AG04450 (cell line): ENCODE measurements at regions not wholly inside any gene's neighbourhood (a gene's known extent, or its start where the extent isn't known, plus 50 kb on each side); places are given as distances from the start of the nearest gene placed in this dataset.
"Not testable (repeated sequence)": the region's sequence is repeated elsewhere in the genome, so short reads cannot be mapped to it uniquely, and the experiment has no call there.

Source experiments
- CTCF ChIA-PET: fragments of 300-600, 350-600 bp; formaldehyde crosslinking; extraction: SDS; loops from one replicate; lab custom pipeline; 2022; ENCODE audit warnings: antibody characterized with exemption, inconsistent platforms; lab: Charles Lee
- POLR2A ChIA-PET: fragments of 350-600 bp; formaldehyde crosslinking; extraction: SDS; loops from one replicate; lab custom pipeline; 2021; ENCODE audit warnings: antibody characterized with exemption, inconsistent platforms; lab: Yijun Ruan, JAX
- DNase-seq: peaks from one replicate; pipeline ENCODE4 v3.0.0-alpha.2; 2011; ENCODE audit warnings: low read depth, low spot score
- H3K27ac ChIP-seq: one replicate; pipeline ENCODE4 v1.5.1; 2012; ENCODE audit warnings: low read depth, low read length, control low read depth
- H3K27me3 ChIP-seq: one replicate; pipeline ENCODE4 v1.6.0; 2012; ENCODE audit warnings: low read length; ENCODE audit not compliant: control insufficient read depth, insufficient read depth
- H3K4me3 ChIP-seq: 2 replicates; pipeline ENCODE4 v1.5.1; 2011; ENCODE audit warnings: mild to moderate bottlenecking, low read depth, low read length, control low read depth
- H3K9me3 ChIP-seq: 2 replicates; pipeline ENCODE4 v1.5.1; 2012; ENCODE audit warnings: low read length; ENCODE audit not compliant: control insufficient read depth, insufficient read depth
- CTCF ChIP-seq: IDR thresholded peaks from 2 replicates; pipeline ENCODE4 v1.5.1; 2011; ENCODE audit warnings: low read depth, low read length, control low read depth, inconsistent platforms

GRCh38 chr18:78501251-78501650 lies 478.4 kb upstream of the SALL3 start:
- no peak for DNase-seq
- ChIA-PET POLR2A (no interaction called here), CTCF (no interaction called here)
- TF ChIP-seq CTCF = no peak
- peaks cover 81% of the 10 kb centered on the region for H3K9me3 ChIP-seq
- H3K27ac ChIP-seq = no peak overlapping the region
- H3K27me3 ChIP-seq = no peaks in the 10 kb centered on the region
- no peak overlapping the region for H3K4me3 ChIP-seq

GRCh38 chr18:78503129-78503528 lies 476.5 kb upstream of the SALL3 start:
- DNase-seq = no peak
- H3K4me3 ChIP-seq = no peak overlapping the region
- H3K9me3 ChIP-seq = peaks cover 88% of the 10 kb centered on the region
- ChIA-PET POLR2A (no interaction called here), CTCF (no interaction called here)
- H3K27me3 ChIP-seq = no peaks in the 10 kb centered on the region
- no peak for TF ChIP-seq CTCF
- no peak overlapping the region for H3K27ac ChIP-seq

GRCh38 chr18:78505851-78506461 lies 473.7 kb upstream of the SALL3 start:
- ChIA-PET CTCF (no interaction called here), POLR2A (no interaction called here)
- peaks cover 77% of the 10 kb centered on the region for H3K9me3 ChIP-seq
- DNase-seq = no peak
- H3K4me3 ChIP-seq = no peak overlapping the region
- H3K27ac ChIP-seq = no peak overlapping the region
- TF ChIP-seq CTCF = no peak
- H3K27me3 ChIP-seq = no peaks in the 10 kb centered on the region

- Histone ChIP-seq H3K27me3 (no peaks in the 10 kb centered on the region), H3K4me3 (no peak overlapping the region), H3K9me3 (peaks cover 74% of the 10 kb centered on the region), H3K27ac (no peak overlapping the region)
- CTCF ChIA-PET = no interaction called here
- no peak for DNase-seq
- POLR2A ChIA-PET = no interaction called here
- TF ChIP-seq CTCF = no peak
These were observed 472.4 kb upstream of the SALL3 start for GRCh38 chr18:78507217-78507616.

GRCh38 chr18:78508228-78508824 lies 471.3 kb upstream of the SALL3 start:
- POLR2A ChIA-PET, DNase-seq, H3K4me3 ChIP-seq, CTCF ChIA-PET, H3K27ac ChIP-seq, H3K27me3 ChIP-seq: not testable (repeated sequence)
- H3K9me3 ChIP-seq = peaks cover 71% of the 10 kb centered on the region
